ENCODE measurements at regions not wholly inside any gene's neighbourhood (a gene's known extent, or its start where the extent isn't known, plus 50 kb on each side); places are given as distances from the start of the nearest gene placed in this dataset.

GRCh38 chr17:34760931-34761495 lies 181.6 kb downstream of the TMEM132E start:
- no peak for TF ChIP-seq CTCF (IDR thresholded peaks at IDR 0.05; ENCODE audit: borderline replicate concordance, insufficient read depth, low read depth, low read length)
- H3K4me3 ChIP-seq (ENCODE audit: low read depth, low read length): no peak overlapping the region

- H3K4me3 ChIP-seq (ENCODE audit: low read depth, low read length): no peak overlapping the region
- no peak for TF ChIP-seq CTCF (IDR thresholded peaks at IDR 0.05; ENCODE audit: borderline replicate concordance, insufficient read depth, low read depth, low read length)
These were observed 179.3 kb downstream of the TMEM132E start for GRCh38 chr17:34758718-34759117.

GRCh38 chr17:34758316-34758715 lies 178.9 kb downstream of the TMEM132E start:
- no peak for TF ChIP-seq CTCF (IDR thresholded peaks at IDR 0.05; ENCODE audit: borderline replicate concordance, insufficient read depth, low read depth, low read length)
- no peak overlapping the region for H3K4me3 ChIP-seq (ENCODE audit: low read depth, low read length)

GRCh38 chr17:34757611-34758010 lies 178.2 kb downstream of the TMEM132E start:
- H3K4me3 ChIP-seq (ENCODE audit: low read depth, low read length): no peak overlapping the region
- TF ChIP-seq CTCF (IDR thresholded peaks at IDR 0.05; ENCODE audit: borderline replicate concordance, insufficient read depth, low read depth, low read length): no peak

GRCh38 chr17:34757106-34757505 lies 177.7 kb downstream of the TMEM132E start:
- TF ChIP-seq CTCF (IDR thresholded peaks at IDR 0.05; ENCODE audit: borderline replicate concordance, insufficient read depth, low read depth, low read length): no peak
- no peak overlapping the region for H3K4me3 ChIP-seq (ENCODE audit: low read depth, low read length)

- no peak overlapping the region for H3K4me3 ChIP-seq (ENCODE audit: low read depth, low read length)
- no peak for TF ChIP-seq CTCF (IDR thresholded peaks at IDR 0.05; ENCODE audit: borderline replicate concordance, insufficient read depth, low read depth, low read length)
These were observed 177.2 kb downstream of the TMEM132E start for GRCh38 chr17:34756637-34757021.

GRCh38 chr17:34755981-34756636 lies 176.7 kb downstream of the TMEM132E start:
- no peak overlapping the region for H3K4me3 ChIP-seq (ENCODE audit: low read depth, low read length)
- no peak for TF ChIP-seq CTCF (IDR thresholded peaks at IDR 0.05; ENCODE audit: borderline replicate concordance, insufficient read depth, low read depth, low read length)

All from GM12875 (cell line).